ENCODE measurements at regions not wholly inside any gene's neighbourhood (a gene's known extent, or its start where the extent isn't known, plus 50 kb on each side); places are given as distances from the start of the nearest gene placed in this dataset.

- TF ChIP-seq CTCF (IDR thresholded peaks at IDR 0.05) (no peak), POLR2A (IDR thresholded peaks at IDR 0.05) (no peak)
These were observed 383.8 kb downstream of the NOVA1 start for GRCh38 chr14:26213846-26214575.
